Colonic mucosa (tissue), 4 donors: ENCODE measurements at regions not wholly inside any gene's neighbourhood (a gene's known extent, or its start where the extent isn't known, plus 50 kb on each side); places are given as distances from the start of the nearest gene placed in this dataset.
"Not testable (repeated sequence)": the region's sequence is repeated elsewhere in the genome, so short reads cannot be mapped to it uniquely, and the experiment has no call there.

Experiments used
- DNase-seq: peaks from one replicate; pipeline ENCODE4 v3.0.0-alpha.2; 2020
- H3K27ac ChIP-seq: fragments of 200-600 bp; one replicate; pipeline ENCODE4 v1.8.0; 2021
- H3K27me3 ChIP-seq: fragments of 200-600 bp; one replicate; pipeline ENCODE4 v1.8.0; 2021
- H3K36me3 ChIP-seq: fragments of 200-600 bp; one replicate; pipeline ENCODE4 v1.8.0; 2021
- H3K4me1 ChIP-seq: fragments of 200-600 bp; one replicate; pipeline ENCODE4 v1.8.0; 2021; ENCODE audit warnings: mild to moderate bottlenecking
- H3K4me3 ChIP-seq: fragments of 200-600 bp; one replicate; pipeline ENCODE4 v1.8.0; 2021
- H3K9ac ChIP-seq, 2 donors: one replicate each; pipeline ENCODE4 v1.7.0; 2013; ENCODE audit warnings: control low read depth in 2 of 2, low read depth in 2 of 2, low read length in 2 of 2
- H3K9me3 ChIP-seq: fragments of 200-600 bp; one replicate; pipeline ENCODE4 v1.8.0; 2021
- intact Hi-C: fragments of 100-400 bp; cut with DNase I; formaldehyde crosslinking; loops from one replicate; pipeline ENCODE4 v1.14.1; 2022
- TF ChIP-seq, protein P1 (sequence below): fragments of 200-600 bp; IDR thresholded peaks from one replicate; pipeline ENCODE4 v1.8.0; 2022; ENCODE audit warnings: antibody characterized with exemption, mild to moderate bottlenecking
- donor health status: healthy.
- donor health status: DM: no; HTN: no; CAD: no.
- donor health status: DM: no; HTN: no; CAD: no.

DNA sequence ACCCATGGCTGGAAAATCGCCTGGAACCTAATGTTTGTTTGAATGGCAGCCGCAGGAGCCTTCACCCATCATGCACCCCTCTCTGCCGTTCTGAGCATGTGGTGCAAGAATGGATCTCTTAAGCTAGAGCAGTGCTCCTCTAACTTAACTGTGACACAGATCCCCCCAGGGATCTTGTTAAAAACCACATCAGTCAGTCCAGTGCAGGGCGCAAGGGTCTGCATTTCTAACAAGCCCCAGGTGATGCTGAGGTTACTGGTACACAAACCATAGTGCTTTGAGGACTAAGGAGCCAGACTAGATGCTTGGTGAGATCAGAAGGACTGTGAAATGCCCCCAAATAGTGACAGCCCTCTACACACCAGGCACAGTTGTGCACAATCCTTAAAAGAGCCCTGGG lies 87.1 kb upstream of the KCTD1 start:
- no peaks in the 10 kb centered on the region for H3K9me3 ChIP-seq
- no peak overlapping the region for H3K4me3 ChIP-seq
- TF ChIP-seq, protein P1, sequence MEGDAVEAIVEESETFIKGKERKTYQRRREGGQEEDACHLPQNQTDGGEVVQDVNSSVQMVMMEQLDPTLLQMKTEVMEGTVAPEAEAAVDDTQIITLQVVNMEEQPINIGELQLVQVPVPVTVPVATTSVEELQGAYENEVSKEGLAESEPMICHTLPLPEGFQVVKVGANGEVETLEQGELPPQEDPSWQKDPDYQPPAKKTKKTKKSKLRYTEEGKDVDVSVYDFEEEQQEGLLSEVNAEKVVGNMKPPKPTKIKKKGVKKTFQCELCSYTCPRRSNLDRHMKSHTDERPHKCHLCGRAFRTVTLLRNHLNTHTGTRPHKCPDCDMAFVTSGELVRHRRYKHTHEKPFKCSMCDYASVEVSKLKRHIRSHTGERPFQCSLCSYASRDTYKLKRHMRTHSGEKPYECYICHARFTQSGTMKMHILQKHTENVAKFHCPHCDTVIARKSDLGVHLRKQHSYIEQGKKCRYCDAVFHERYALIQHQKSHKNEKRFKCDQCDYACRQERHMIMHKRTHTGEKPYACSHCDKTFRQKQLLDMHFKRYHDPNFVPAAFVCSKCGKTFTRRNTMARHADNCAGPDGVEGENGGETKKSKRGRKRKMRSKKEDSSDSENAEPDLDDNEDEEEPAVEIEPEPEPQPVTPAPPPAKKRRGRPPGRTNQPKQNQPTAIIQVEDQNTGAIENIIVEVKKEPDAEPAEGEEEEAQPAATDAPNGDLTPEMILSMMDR: no peak
- no peaks in the 10 kb centered on the region for H3K4me1 ChIP-seq
- no peak overlapping the region for H3K9ac ChIP-seq
- no peaks in the 10 kb centered on the region for H3K27me3 ChIP-seq
- intact Hi-C loops: no loop called here
- no peak overlapping the region for H3K27ac ChIP-seq
- H3K36me3 ChIP-seq: no peaks in the 10 kb centered on the region
- DNase-seq: no peak

DNA sequence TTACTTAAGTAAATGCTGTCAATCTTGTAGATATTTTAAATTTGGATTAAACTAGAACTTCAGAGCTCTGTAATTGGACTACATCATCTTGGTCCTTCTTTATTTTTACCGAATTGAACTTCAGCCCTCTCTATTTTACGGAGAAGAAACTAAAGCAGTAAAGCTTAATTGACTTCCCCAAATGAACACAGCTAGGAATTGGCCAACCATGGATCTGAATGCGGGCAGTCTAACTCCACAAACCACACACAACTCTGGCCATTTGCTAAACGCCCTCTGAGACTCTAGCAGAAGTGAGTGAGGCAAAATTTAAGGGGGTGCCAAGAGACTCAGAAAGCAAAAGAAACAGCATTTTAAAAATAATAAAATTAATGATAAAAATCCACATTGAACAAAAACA lies 86.3 kb upstream of the KCTD1 start:
- Histone ChIP-seq H3K27me3 (no peaks in the 10 kb centered on the region), H3K27ac (no peak overlapping the region), H3K36me3 (no peaks in the 10 kb centered on the region), H3K4me3 (no peak overlapping the region), H3K9ac (no peak overlapping the region), H3K4me1 (no peaks in the 10 kb centered on the region), H3K9me3 (no peaks in the 10 kb centered on the region)
- DNase-seq: no peak
- TF ChIP-seq, protein P1: no peak
- intact Hi-C loops: no loop called here

DNA sequence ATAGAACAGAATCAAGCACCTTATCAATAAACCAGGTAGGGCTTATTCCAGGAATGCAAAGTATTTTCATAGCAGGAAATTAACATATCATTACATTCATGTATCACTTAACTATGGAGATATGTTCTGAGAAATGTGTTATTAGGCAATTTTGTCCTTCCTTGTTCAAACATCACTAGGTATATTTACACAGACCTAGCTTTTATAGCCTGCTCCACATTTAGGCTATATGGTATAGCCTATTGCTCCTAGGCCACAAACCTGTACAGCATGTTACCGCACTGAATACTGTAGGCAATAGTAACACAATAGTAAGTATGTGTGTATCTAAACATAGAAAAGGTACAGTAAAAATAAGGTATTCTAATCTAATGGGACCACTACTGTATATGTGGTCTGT lies 82.8 kb upstream of the KCTD1 start:
- no peak overlapping the region for H3K27ac ChIP-seq
- TF ChIP-seq, protein P1: no peak
- intact Hi-C loops: no loop called here
- DNase-seq: no peak
- H3K36me3 ChIP-seq: no peaks in the 10 kb centered on the region
- no peak overlapping the region for H3K9ac ChIP-seq
- H3K4me3 ChIP-seq: no peak overlapping the region
- H3K27me3 ChIP-seq: no peaks in the 10 kb centered on the region
- no peaks in the 10 kb centered on the region for H3K4me1 ChIP-seq
- H3K9me3 ChIP-seq: no peaks in the 10 kb centered on the region

DNA sequence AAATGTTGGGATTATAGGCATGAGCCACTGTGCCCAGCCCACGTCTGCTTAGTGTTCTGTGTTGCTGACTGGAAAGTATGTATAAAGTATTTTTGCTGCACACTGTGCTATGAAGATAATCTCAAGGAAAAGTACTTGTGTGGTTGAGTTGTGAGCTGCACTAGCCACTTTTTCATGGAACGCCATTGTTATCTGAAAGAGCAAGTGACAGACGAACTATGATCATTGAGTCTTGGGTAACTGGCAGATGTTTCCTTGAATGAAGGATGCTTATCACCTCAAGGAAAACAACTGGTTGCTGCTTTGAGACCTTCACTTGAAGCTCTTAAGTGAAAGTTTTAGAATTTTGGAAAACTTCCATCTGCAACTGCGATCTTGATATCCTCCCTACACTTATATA lies 82.2 kb upstream of the KCTD1 start:
- H3K27me3 ChIP-seq: no peaks in the 10 kb centered on the region
- no peaks in the 10 kb centered on the region for H3K9me3 ChIP-seq
- H3K4me1 ChIP-seq: no peaks in the 10 kb centered on the region
- TF ChIP-seq, protein P1: no peak
- no peak overlapping the region for H3K27ac ChIP-seq
- no peak overlapping the region for H3K4me3 ChIP-seq
- no peak for DNase-seq
- intact Hi-C loops: no loop called here
- H3K36me3 ChIP-seq: no peaks in the 10 kb centered on the region
- H3K9ac ChIP-seq: no peak overlapping the region

DNA sequence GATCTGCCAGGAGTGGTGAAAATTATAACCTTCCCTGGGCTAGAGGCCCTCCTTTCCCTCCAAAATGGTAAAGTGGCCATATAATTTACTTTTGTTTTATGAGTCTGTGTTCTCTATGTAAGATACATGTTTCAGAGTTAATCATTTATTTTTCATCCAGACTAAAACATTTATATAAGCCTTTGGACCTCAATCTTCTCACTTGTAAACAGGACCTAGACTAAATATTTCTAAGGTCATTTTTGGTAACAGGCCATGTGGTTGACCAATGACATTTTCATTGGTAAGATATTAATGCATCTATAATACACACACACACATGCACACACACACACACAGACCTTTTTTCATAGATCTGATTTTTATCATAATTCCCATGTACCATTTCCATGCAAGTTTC lies 79.7 kb upstream of the KCTD1 start:
- intact Hi-C loops: no loop called here
- Histone ChIP-seq H3K4me1 (no peaks in the 10 kb centered on the region), H3K9ac (no peak overlapping the region), H3K36me3 (no peaks in the 10 kb centered on the region), H3K27me3 (no peaks in the 10 kb centered on the region), H3K4me3 (no peak overlapping the region), H3K9me3 (no peaks in the 10 kb centered on the region), H3K27ac (no peak overlapping the region)
- TF ChIP-seq, protein P1: no peak
- DNase-seq: no peak

DNA sequence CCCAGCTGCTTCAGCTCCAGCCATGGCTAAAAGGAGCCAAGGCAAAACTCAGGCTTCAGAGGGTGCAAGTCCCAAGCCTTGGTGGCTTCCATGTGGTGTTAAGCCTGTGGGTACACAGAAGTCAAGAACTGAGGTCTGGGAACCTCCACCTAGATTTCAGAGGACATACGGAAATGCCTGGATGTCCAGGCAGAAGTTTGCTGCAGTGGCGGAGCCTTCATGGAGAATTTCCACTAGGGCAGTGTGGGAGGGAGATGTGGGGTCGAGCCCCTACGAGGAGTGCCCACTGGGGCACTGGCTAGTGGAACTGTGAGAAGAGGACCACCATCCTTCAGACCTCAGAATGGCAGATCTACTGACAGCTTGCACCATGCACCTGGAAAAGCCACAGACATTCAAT lies 76.1 kb upstream of the KCTD1 start:
- no peak overlapping the region for H3K9ac ChIP-seq
- TF ChIP-seq, protein P1: no peak
- DNase-seq: no peak
- H3K27me3 ChIP-seq: no peaks in the 10 kb centered on the region
- H3K4me3 ChIP-seq: no peak overlapping the region
- H3K36me3 ChIP-seq: no peaks in the 10 kb centered on the region
- no peaks in the 10 kb centered on the region for H3K9me3 ChIP-seq
- intact Hi-C loops: loop anchor here (5.0 kb wide), 1 partner anchor 148 kb away; no protein-coding TSS in a partner anchor
- no peak overlapping the region for H3K27ac ChIP-seq
- no peaks in the 10 kb centered on the region for H3K4me1 ChIP-seq

DNA sequence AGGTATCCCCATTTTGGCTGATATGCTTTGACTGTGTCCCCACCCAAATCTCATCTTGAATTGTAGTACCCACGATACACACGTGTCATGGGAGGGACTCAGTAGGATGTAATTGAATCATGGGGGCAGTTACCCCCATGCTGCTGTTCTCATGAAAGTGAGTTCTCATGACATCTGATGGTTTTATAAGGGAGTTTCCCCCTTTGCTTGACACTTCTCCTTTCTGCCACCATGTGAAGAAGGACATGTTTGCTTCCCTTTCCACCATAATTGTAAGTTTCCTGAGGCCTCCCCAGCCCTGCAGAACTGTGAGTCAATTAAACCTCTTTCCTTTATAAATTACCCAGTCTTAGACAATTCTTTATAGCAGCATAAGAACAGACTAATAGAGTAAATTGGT lies 75.0 kb upstream of the KCTD1 start:
- not testable (repeated sequence) for H3K27me3 ChIP-seq, H3K9ac ChIP-seq, DNase-seq, H3K36me3 ChIP-seq, H3K4me3 ChIP-seq, H3K9me3 ChIP-seq, H3K4me1 ChIP-seq, H3K27ac ChIP-seq
- intact Hi-C loops: loop anchor here (5.0 kb wide), 1 partner anchor 149 kb away; no protein-coding TSS in a partner anchor
